Endothelial cell of umbilical vein (primary cell): ENCODE measurements at regions not wholly inside any gene's neighbourhood (a gene's known extent, or its start where the extent isn't known, plus 50 kb on each side); places are given as distances from the start of the nearest gene placed in this dataset.

Experiments used
- BruUV-seq: library from RNA; stranded (reverse); fragments of 400-500 nt; replicated peaks from 2 replicates; lab custom pipeline; 2021; lab: Mats Ljungman, UMichigan
- CTCF ChIA-PET: fragments of 300-600, 350-600 bp; sonication (Branson Sonifier 250); formaldehyde crosslinking; loops from one replicate; lab custom pipeline; 2021; ENCODE audit warnings: antibody characterized with exemption, inconsistent platforms; lab: Charles Lee
- POLR2A ChIA-PET: fragments of 300-600, 350-600 bp; sonication (Branson Sonifier 250); formaldehyde crosslinking; loops from one replicate; lab custom pipeline; 2021; ENCODE audit warnings: antibody characterized with exemption, inconsistent platforms; lab: Charles Lee
- DNase-seq: peaks from one replicate; pipeline ENCODE4 v3.0.0-alpha.2; 2011; ENCODE audit warnings: low read depth, low spot score
- FAIRE-seq: peaks from 2 replicates; lab custom pipeline; 2011; peaks lifted over from hg19 to GRCh38; lab: Jason Lieb, UNC
- H2AFZ ChIP-seq: 2 replicates; pipeline ENCODE4 v1.6.0; 2012; ENCODE audit warnings: low read depth, low read length, control low read depth, inconsistent platforms
- H3K27ac ChIP-seq: 2 replicates; pipeline ENCODE4 v1.5.1; 2011; ENCODE audit warnings: low read depth, mild to moderate bottlenecking, control low read depth, low read length, moderate library complexity; ENCODE audit not compliant: insufficient read depth
- H3K27me3 ChIP-seq, 2 experiments: 2 replicates each; pipeline versions ENCODE4 v1.6.0 to v1.6.1; 2011; ENCODE audit warnings: low read length in 2 of 2, mixed read lengths in 1 of 2; ENCODE audit not compliant: control insufficient read depth in 2 of 2, insufficient read depth in 2 of 2
- H3K36me3 ChIP-seq, 2 experiments: 2 replicates in 1 of 2; 3 replicates in 1 of 2; pipeline ENCODE4 v1.5.1; 2011; ENCODE audit warnings: low read length in 2 of 2, mild to moderate bottlenecking in 1 of 2, moderate library complexity in 1 of 2; ENCODE audit not compliant: control insufficient read depth in 2 of 2, insufficient read depth in 2 of 2; ENCODE audit errors: extremely low read depth in 1 of 2
- H3K4me1 ChIP-seq: 3 replicates; pipeline ENCODE4 v1.5.1; 2011; ENCODE audit warnings: mild to moderate bottlenecking, low read length; ENCODE audit not compliant: control insufficient read depth, insufficient read depth; ENCODE audit errors: extremely low read depth
- H3K4me2 ChIP-seq: 2 replicates; pipeline ENCODE4 v1.6.1; 2011; ENCODE audit warnings: low read length, control low read depth, mixed read lengths; ENCODE audit not compliant: insufficient read depth
- H3K4me3 ChIP-seq, 3 experiments: fragments of 200-600 bp in 1 of 3; sonication (generic), shearing (Covaris generic) in 1 of 3; replicated peaks in 1 of 3; 2 replicates each; pipeline ENCODE4 v1.5.1; 2011 to 2016; ENCODE audit warnings: control low read depth in 3 of 3, low read length in 3 of 3, mild to moderate bottlenecking in 2 of 3, inconsistent platforms in 1 of 3, low read depth in 1 of 3, moderate library complexity in 1 of 3; ENCODE audit not compliant: insufficient read depth in 1 of 3
- H3K79me2 ChIP-seq: 2 replicates; pipeline ENCODE4 v1.6.0; 2012; ENCODE audit warnings: low read length, inconsistent platforms; ENCODE audit not compliant: control insufficient read depth, insufficient read depth
- H3K9ac ChIP-seq: replicated peaks from 2 replicates; pipeline ENCODE3; 2011; ENCODE audit warnings: low read length, control low read depth; ENCODE audit not compliant: insufficient read depth; ENCODE audit errors: extremely low read depth
- H3K9me1 ChIP-seq: replicated peaks from 3 replicates; pipeline ENCODE4 v1.6.0; 2011; ENCODE audit warnings: mild to moderate bottlenecking, low read length; ENCODE audit not compliant: control insufficient read depth, insufficient read depth; ENCODE audit errors: extremely low read depth
- H3K9me3 ChIP-seq: replicated peaks from 2 replicates; pipeline ENCODE4 v1.5.1; 2012; ENCODE audit warnings: low read length, inconsistent platforms; ENCODE audit not compliant: control insufficient read depth, insufficient read depth
- H4K20me1 ChIP-seq: replicated peaks from 2 replicates; pipeline ENCODE3; 2011; ENCODE audit warnings: mild to moderate bottlenecking, low read length; ENCODE audit not compliant: control insufficient read depth, insufficient read depth; ENCODE audit errors: extremely low read depth
- EZH2 ChIP-seq: IDR thresholded peaks from 2 replicates; pipeline ENCODE4 v1.6.1; 2012; ENCODE audit warnings: borderline replicate concordance, low read depth, mild to moderate bottlenecking, moderate library complexity, low read length, inconsistent platforms; ENCODE audit not compliant: severe bottlenecking
- FOS ChIP-seq: IDR thresholded peaks from 2 replicates; pipeline ENCODE4 v1.6.1; 2011; ENCODE audit warnings: mild to moderate bottlenecking, low read length, moderate library complexity, borderline replicate concordance; ENCODE audit not compliant: insufficient read depth
- GATA2 ChIP-seq: IDR thresholded peaks from 2 replicates; pipeline ENCODE4 v1.7.0; 2011; ENCODE audit warnings: low read depth, mild to moderate bottlenecking, moderate library complexity, mixed read lengths, low read length; ENCODE audit not compliant: insufficient read length, insufficient read depth
- JUN ChIP-seq: IDR thresholded peaks from 2 replicates; pipeline ENCODE4 v1.6.1; 2011; ENCODE audit warnings: borderline replicate concordance, low read depth; ENCODE audit not compliant: insufficient read length, insufficient read depth
- MAX ChIP-seq: IDR thresholded peaks from 2 replicates; pipeline ENCODE4 v1.6.1; 2011; ENCODE audit not compliant: insufficient read depth, insufficient read length
- MYC ChIP-seq: IDR thresholded peaks from one replicate; pipeline ENCODE4 v1.6.1; 2011; ENCODE audit warnings: mild to moderate bottlenecking, low read depth, low read length
- POLR2A ChIP-seq: IDR thresholded peaks from 2 replicates; pipeline ENCODE4 v1.6.1; 2012; ENCODE audit warnings: low read depth, mild to moderate bottlenecking, control low read depth, low read length
- POLR2AphosphoS5 ChIP-seq: IDR thresholded peaks from 2 replicates; pipeline ENCODE4 v1.6.1; 2012; ENCODE audit warnings: low read depth, mild to moderate bottlenecking, control low read depth, low read length, moderate library complexity; ENCODE audit not compliant: insufficient read depth
- dilution Hi-C: fragments of 300-500 bp; cut with MboI; formaldehyde crosslinking; loops from one replicate; pipeline ENCODE4 v1.15.0; 2019; ENCODE audit warnings: low sequenced_read_pairs; ENCODE audit not compliant: extremely low pct_ligation_motif_present
- intact Hi-C: fragments of 100-400 bp; cut with micrococcal nuclease; formaldehyde crosslinking; loops from one replicate; pipeline ENCODE4 v1.10.0; 2022
- TF ChIP-seq, protein P1 (sequence below), 2 donors: IDR thresholded peaks; 1 replicate in 1 of 2; 2 replicates in 1 of 2; pipeline ENCODE4 v1.5.1; 2011; ENCODE audit warnings: low read length in 2 of 2, mild to moderate bottlenecking in 2 of 2, moderate library complexity in 2 of 2, control low read depth in 1 of 2, inconsistent platforms in 1 of 2, low read depth in 1 of 2; ENCODE audit not compliant: insufficient read depth in 1 of 2; ENCODE audit errors: extremely low read depth in 1 of 2

DNA sequence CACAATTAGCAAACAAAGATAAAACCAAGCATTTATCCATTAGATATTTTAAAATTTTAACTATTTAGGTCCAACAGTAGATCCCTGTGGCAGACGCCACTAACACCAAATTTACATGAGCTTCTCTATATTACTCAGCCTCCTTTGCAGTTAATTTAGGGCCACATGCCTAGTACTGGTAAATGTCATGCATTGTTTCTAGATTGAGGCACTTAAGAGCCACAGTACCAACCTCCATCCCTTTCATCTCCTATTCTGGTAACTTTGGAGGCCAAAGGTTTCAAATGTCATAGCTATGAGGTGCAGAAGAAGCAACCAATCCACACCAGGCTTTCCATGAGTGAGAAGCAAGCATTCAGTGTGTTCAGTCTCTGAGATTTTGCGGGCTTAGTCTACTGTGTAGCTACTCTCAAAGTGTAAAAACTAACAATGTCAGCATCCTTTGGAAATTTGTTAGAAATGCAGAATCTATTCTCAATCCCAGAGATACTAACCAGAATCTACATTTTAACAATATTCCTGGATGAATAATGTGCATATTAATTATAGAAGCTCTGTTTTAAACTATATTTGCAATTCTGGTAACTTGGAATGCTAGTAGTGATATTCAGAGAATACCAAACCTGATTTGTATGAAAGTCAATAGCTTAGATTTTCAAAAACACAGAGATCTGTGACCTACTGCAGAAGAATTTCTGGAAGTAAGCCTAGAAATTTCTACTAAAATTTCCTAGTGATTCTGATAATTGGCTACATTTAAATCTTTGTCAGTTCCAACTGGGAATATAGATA lies 206.3 kb upstream of the CD96 start:
- no peak overlapping the region for H3K9ac ChIP-seq
- no peak overlapping the region for H3K27ac ChIP-seq
- ChIA-PET POLR2A (no interaction called here), CTCF (no interaction called here)
- no peaks in the 10 kb centered on the region for H3K36me3 ChIP-seq
- H3K4me2 ChIP-seq: no peak overlapping the region
- no peaks in the 10 kb centered on the region for H4K20me1 ChIP-seq
- no peaks in the 10 kb centered on the region for H3K9me1 ChIP-seq
- H3K4me1 ChIP-seq: no peaks in the 10 kb centered on the region
- intact Hi-C loops (no loop called here), dilution Hi-C loops (no loop called here)
- H3K27me3 ChIP-seq: no peaks in the 10 kb centered on the region
- H3K79me2 ChIP-seq: no peaks in the 10 kb centered on the region
- no peak for FAIRE-seq
- H2AFZ ChIP-seq: no peak overlapping the region
- TF ChIP-seq JUN (no peak), POLR2A (no peak), MYC (no peak), POLR2AphosphoS5 (no peak)
- DNase-seq: no peak
- H3K4me3 ChIP-seq: no peak overlapping the region
- BruUV-seq: no TSS peak
- no peaks in the 10 kb centered on the region for H3K9me3 ChIP-seq

- TF ChIP-seq, protein P1, sequence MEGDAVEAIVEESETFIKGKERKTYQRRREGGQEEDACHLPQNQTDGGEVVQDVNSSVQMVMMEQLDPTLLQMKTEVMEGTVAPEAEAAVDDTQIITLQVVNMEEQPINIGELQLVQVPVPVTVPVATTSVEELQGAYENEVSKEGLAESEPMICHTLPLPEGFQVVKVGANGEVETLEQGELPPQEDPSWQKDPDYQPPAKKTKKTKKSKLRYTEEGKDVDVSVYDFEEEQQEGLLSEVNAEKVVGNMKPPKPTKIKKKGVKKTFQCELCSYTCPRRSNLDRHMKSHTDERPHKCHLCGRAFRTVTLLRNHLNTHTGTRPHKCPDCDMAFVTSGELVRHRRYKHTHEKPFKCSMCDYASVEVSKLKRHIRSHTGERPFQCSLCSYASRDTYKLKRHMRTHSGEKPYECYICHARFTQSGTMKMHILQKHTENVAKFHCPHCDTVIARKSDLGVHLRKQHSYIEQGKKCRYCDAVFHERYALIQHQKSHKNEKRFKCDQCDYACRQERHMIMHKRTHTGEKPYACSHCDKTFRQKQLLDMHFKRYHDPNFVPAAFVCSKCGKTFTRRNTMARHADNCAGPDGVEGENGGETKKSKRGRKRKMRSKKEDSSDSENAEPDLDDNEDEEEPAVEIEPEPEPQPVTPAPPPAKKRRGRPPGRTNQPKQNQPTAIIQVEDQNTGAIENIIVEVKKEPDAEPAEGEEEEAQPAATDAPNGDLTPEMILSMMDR (IDR thresholded peaks at IDR 0.05; ENCODE audit: extremely low read depth in 1 of 2, insufficient read depth in 1 of 2, low read depth in 1 of 2, low read length in 2 of 2): no peak
- no peak for TF ChIP-seq MAX
- no peak for TF ChIP-seq POLR2AphosphoS5
- no peak for TF ChIP-seq GATA2
- TF ChIP-seq FOS: no peak
- TF ChIP-seq MYC: no peak
- TF ChIP-seq EZH2: no peak
- no peak for TF ChIP-seq POLR2A
- TF ChIP-seq JUN: no peak
- Histone ChIP-seq H3K27ac (no peak overlapping the region), H3K27me3 (no peaks in the 10 kb centered on the region), H3K4me2 (no peak overlapping the region), H3K9me1 (no peaks in the 10 kb centered on the region), H3K9ac (no peak overlapping the region), H3K9me3 (no peaks in the 10 kb centered on the region), H3K4me1 (no peaks in the 10 kb centered on the region), H2AFZ (no peak overlapping the region), H3K79me2 (no peaks in the 10 kb centered on the region), H4K20me1 (no peaks in the 10 kb centered on the region), H3K36me3 (no peaks in the 10 kb centered on the region), H3K4me3 (no peak overlapping the region)
- intact Hi-C loops: no loop called here
- DNase-seq (no peak), FAIRE-seq (no peak)
- ChIA-PET POLR2A (no interaction called here), CTCF (interaction anchor here (1.2 kb wide), 1 partner anchor 16 kb away, joined by 3 read pairs; no protein-coding TSS in a partner anchor)
- BruUV-seq: no TSS peak
- dilution Hi-C loops: no loop called here
These were observed 205.5 kb upstream of the CD96 start for GRCh38 chr3:111336511-111336910.
